Peyer's patch (tissue), 4 donors: ENCODE measurements at regions not wholly inside any gene's neighbourhood (a gene's known extent, or its start where the extent isn't known, plus 50 kb on each side); places are given as distances from the start of the nearest gene placed in this dataset.

Experiments used
- POLR2A ChIP-seq, 2 donors: fragments of 450-650 bp; IDR thresholded peaks; one replicate each; pipeline ENCODE4 v1.5.1; 2017; ENCODE audit warnings: antibody characterized with exemption in 2 of 2, mild to moderate bottlenecking in 2 of 2, moderate library complexity in 2 of 2
- TF ChIP-seq, protein P1 (sequence below), 6 experiments: fragments of 450-650 bp in 4 of 6; fragments of 200-600 bp in 2 of 6; sonication (generic) in 1 of 6; IDR thresholded peaks; one replicate each; pipeline ENCODE4 v1.5.1; 2017 to 2019; ENCODE audit warnings: antibody characterized with exemption in 6 of 6, mild to moderate bottlenecking in 3 of 6, moderate library complexity in 1 of 6

DNA sequence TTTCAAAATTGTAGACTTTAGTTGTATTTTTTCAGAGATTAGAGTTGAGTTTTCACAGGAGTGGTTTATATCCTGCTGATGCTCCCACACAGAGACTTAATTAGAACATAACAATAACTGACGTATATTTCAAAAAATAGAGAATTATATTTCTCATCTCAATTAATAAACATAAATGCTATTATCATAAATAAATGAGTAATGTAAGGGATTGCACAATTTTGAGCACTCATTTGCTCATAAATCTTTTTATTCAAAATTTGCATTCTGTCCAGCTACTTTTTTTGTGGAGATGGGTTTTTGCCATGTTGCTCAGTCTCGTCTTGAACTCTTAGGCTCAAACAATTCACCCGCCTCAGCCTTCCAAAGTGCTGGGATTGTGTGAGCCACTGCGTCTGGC, 515.7 kb upstream of the RORB start:
- no peak for TF ChIP-seq POLR2A (IDR thresholded peaks at IDR 0.05)
- TF ChIP-seq, protein P1, sequence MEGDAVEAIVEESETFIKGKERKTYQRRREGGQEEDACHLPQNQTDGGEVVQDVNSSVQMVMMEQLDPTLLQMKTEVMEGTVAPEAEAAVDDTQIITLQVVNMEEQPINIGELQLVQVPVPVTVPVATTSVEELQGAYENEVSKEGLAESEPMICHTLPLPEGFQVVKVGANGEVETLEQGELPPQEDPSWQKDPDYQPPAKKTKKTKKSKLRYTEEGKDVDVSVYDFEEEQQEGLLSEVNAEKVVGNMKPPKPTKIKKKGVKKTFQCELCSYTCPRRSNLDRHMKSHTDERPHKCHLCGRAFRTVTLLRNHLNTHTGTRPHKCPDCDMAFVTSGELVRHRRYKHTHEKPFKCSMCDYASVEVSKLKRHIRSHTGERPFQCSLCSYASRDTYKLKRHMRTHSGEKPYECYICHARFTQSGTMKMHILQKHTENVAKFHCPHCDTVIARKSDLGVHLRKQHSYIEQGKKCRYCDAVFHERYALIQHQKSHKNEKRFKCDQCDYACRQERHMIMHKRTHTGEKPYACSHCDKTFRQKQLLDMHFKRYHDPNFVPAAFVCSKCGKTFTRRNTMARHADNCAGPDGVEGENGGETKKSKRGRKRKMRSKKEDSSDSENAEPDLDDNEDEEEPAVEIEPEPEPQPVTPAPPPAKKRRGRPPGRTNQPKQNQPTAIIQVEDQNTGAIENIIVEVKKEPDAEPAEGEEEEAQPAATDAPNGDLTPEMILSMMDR (IDR thresholded peaks at IDR 0.05): no peak
